Adrenal gland (tissue), 9 donors: ENCODE measurements at regions not wholly inside any gene's neighbourhood (a gene's known extent, or its start where the extent isn't known, plus 50 kb on each side); places are given as distances from the start of the nearest gene placed in this dataset.

Source experiments
- DNase-seq, 7 donors: peaks; one replicate each; pipeline ENCODE4 v3.0.0-alpha.2; 2019 to 2020
- H3K27ac ChIP-seq, 5 donors: fragments of 200-600 bp; sonication (generic) in 4 of 5; 1 replicate in 3 of 5; 2 replicates in 2 of 5; pipeline versions ENCODE4 v1.5.1 to v1.8.0; 2016 to 2020; ENCODE audit warnings: mild to moderate bottlenecking in 1 of 5
- H3K27me3 ChIP-seq: fragments of 200-600 bp; 2 replicates; pipeline ENCODE4 v1.8.0; 2021
- H3K36me3 ChIP-seq, 2 donors: fragments of 200-600 bp; replicated peaks in 1 of 2; 1 replicate in 1 of 2; 2 replicates in 1 of 2; pipeline versions ENCODE4 v1.5.1 to v1.8.0; 2018 to 2022
- H3K4me1 ChIP-seq, 2 donors: fragments of 200-600 bp; replicated peaks in 1 of 2; 1 replicate in 1 of 2; 2 replicates in 1 of 2; pipeline versions ENCODE4 v1.5.1 to v1.8.0; 2018 to 2021
- H3K4me3 ChIP-seq, 4 donors: fragments of 200-600 bp; sonication (generic) in 3 of 4; one replicate each; pipeline ENCODE4 v1.5.1; 2016 to 2018
- H3K9me3 ChIP-seq, 3 donors: fragments of 200-600 bp; sonication (generic) in 1 of 3; replicated peaks in 1 of 3; 1 replicate in 2 of 3; 2 replicates in 1 of 3; pipeline versions ENCODE4 v1.5.1 to v1.8.0; 2016 to 2021
- CTCF ChIP-seq, 6 experiments: fragments of 450-650 bp in 4 of 6; fragments of 200-600 bp in 2 of 6; sonication (generic) in 1 of 6; IDR thresholded peaks; 1 replicate in 5 of 6; 2 replicates in 1 of 6; pipeline versions ENCODE4 v1.5.1 to v1.8.0; 2016 to 2021; ENCODE audit warnings: antibody characterized with exemption in 6 of 6, mild to moderate bottlenecking in 2 of 6, moderate library complexity in 1 of 6
- POLR2A ChIP-seq, 2 donors: fragments of 450-650 bp; IDR thresholded peaks; one replicate each; pipeline ENCODE4 v1.6.1; 2017; ENCODE audit warnings: antibody characterized with exemption in 2 of 2, mild to moderate bottlenecking in 2 of 2, moderate library complexity in 1 of 2
- whole genome bisulfite sequencing, 4 donors: extraction: QIAGEN DNeasy Blood & Tissue Kit in 2 of 4; methylation state at CpG; one replicate each; pipeline versions ENCODE4 v1.1.5 to v1.1.7; 2013 to 2017; 5-methylcytosine and 5-hydroxymethylcytosine counted together
- intact Hi-C, 2 donors: fragments of 100-400 bp; cut with DNase I; formaldehyde crosslinking; loops; one replicate each; pipeline versions ENCODE4 v1.14.1 to v1.15.0; 2022 to 2023
- small RNA-seq, 2 donors: library from RNA; depleted of rRNA; stranded (forward); fragments of <200 nt; gene quantifications; one replicate each; pipeline ENCODE3, GENCODE V24; 2016
- donor health status: healthy with polysubstance abuse.
- donor health status: Bipolar disorder and iron deficiency.
- donor health status: DM: yes; HTN: yes; CAD: no.
- donor health status: DM: no; HTN: no; CAD: no.
- donor health status: DM: no; HTN: no; CAD: no.

GRCh38 chr12:74483057-74483456, 54.6 kb upstream of the ATXN7L3B start:
- H3K4me3 ChIP-seq, result no peak overlapping the region
- H3K27me3 ChIP-seq, result no peaks in the 10 kb centered on the region
- no peaks in the 10 kb centered on the region for H3K4me1 ChIP-seq
- no peaks in the 10 kb centered on the region for H3K9me3 ChIP-seq
- TF ChIP-seq CTCF (IDR thresholded peaks at IDR 0.05) (no peak), POLR2A (IDR thresholded peaks at IDR 0.05) (no peak)
- intact Hi-C loops, result no loop called here
- WGBS, 4 donors, result 54 to 61% (median 56%) methylated on average over 3 of the region's 3 CpGs
- no peaks in the 10 kb centered on the region for H3K36me3 ChIP-seq
- H3K27ac ChIP-seq, result no peak overlapping the region
- no peak for DNase-seq

Small RNAs in the stretch of these regions (small RNA-seq; reads per million reads assigned to genes)
- gene AC090502.2, result 0 reads per million in 2 donors
- gene RF00096, result 0 reads per million in 2 donors
- gene RNU6-1012P, result 0 reads per million in 2 donors
